DOHH2 (cell line): ENCODE measurements at regions not wholly inside any gene's neighbourhood (a gene's known extent, or its start where the extent isn't known, plus 50 kb on each side); places are given as distances from the start of the nearest gene placed in this dataset.
"Not testable (repeated sequence)": the region's sequence is repeated elsewhere in the genome, so short reads cannot be mapped to it uniquely, and the experiment has no call there.

ENCODE experiments used
- H3F3A ChIP-seq: fragments of 200-600 bp; sonication (generic), shearing (Covaris generic); 2 replicates; pipeline ENCODE4 v1.6.0; 2016; ENCODE audit warnings: antibody characterized with exemption, mild to moderate bottlenecking; ENCODE audit not compliant: control insufficient read depth, insufficient read depth
- H3K27ac ChIP-seq: fragments of 200-600 bp; sonication (generic); 2 replicates; pipeline ENCODE4 v1.5.1; 2014; ENCODE audit warnings: low read depth, mild to moderate bottlenecking, low read length, moderate library complexity
- H3K27me3 ChIP-seq: fragments of 200-600 bp; sonication (generic); 2 replicates; pipeline ENCODE4 v1.6.1; 2014; ENCODE audit warnings: mild to moderate bottlenecking, low read length, mixed read lengths; ENCODE audit not compliant: control insufficient read depth
- H3K36me3 ChIP-seq: fragments of 200-600 bp; sonication (generic); 2 replicates; pipeline ENCODE4 v1.6.1; 2014; ENCODE audit warnings: mild to moderate bottlenecking, low read length, moderate library complexity, mixed read lengths; ENCODE audit not compliant: control insufficient read depth
- H3K4me1 ChIP-seq: fragments of 200-600 bp; sonication (generic); 2 replicates; pipeline ENCODE4 v1.6.1; 2014; ENCODE audit warnings: mild to moderate bottlenecking, low read length, mixed read lengths; ENCODE audit not compliant: control insufficient read depth
- H3K4me2 ChIP-seq: fragments of 200-600 bp; sonication (generic); 2 replicates; pipeline ENCODE4 v1.6.0; 2014; ENCODE audit warnings: mild to moderate bottlenecking, low read length, moderate library complexity
- H3K4me3 ChIP-seq: fragments of 200-600 bp; sonication (generic); 2 replicates; pipeline ENCODE4 v1.5.1; 2014; ENCODE audit warnings: mild to moderate bottlenecking, low read length, mixed read lengths
- H3K79me2 ChIP-seq: fragments of 200-600 bp; sonication (generic); 2 replicates; pipeline ENCODE4 v1.6.1; 2014; ENCODE audit warnings: mild to moderate bottlenecking, low read length, mixed read lengths; ENCODE audit not compliant: control insufficient read depth
- H3K9me2 ChIP-seq: fragments of 200-600 bp; sonication (generic); replicated peaks from 2 replicates; pipeline ENCODE4 v1.6.1; 2014; ENCODE audit warnings: mild to moderate bottlenecking, low read length, mixed read lengths; ENCODE audit not compliant: control insufficient read depth
- H3K9me3 ChIP-seq: fragments of 200-600 bp; sonication (generic); 2 replicates; pipeline ENCODE4 v1.6.1; 2014; ENCODE audit warnings: antibody characterized with exemption, low read length, mixed read lengths; ENCODE audit not compliant: control insufficient read depth, insufficient read depth
- H4K20me1 ChIP-seq: fragments of 200-600 bp; sonication (generic); 2 replicates; pipeline ENCODE4 v1.6.0; 2014; ENCODE audit warnings: low read depth, mild to moderate bottlenecking, antibody characterized with exemption, low read length, moderate library complexity; ENCODE audit not compliant: control insufficient read depth, insufficient read depth
- CTCF ChIP-seq: fragments of 200-600 bp; sonication (generic); IDR thresholded peaks from one replicate; pipeline ENCODE4 v1.5.1; 2014; ENCODE audit warnings: antibody characterized with exemption, mild to moderate bottlenecking, low read depth, low read length; ENCODE audit not compliant: poor library complexity, severe bottlenecking
- EZH2phosphoT487 ChIP-seq: fragments of 200-600 bp; sonication (generic); IDR thresholded peaks from 2 replicates; pipeline ENCODE4 v1.6.1; 2017; ENCODE audit warnings: borderline replicate concordance, mild to moderate bottlenecking, antibody characterized with exemption, low read length, moderate library complexity, mixed read lengths

- Histone ChIP-seq H3K4me3 (no peak overlapping the region), H3K27me3 (no peaks in the 10 kb centered on the region), H4K20me1 (no peaks in the 10 kb centered on the region), H3K9me3 (no peaks in the 10 kb centered on the region), H3K4me2 (no peak overlapping the region), H3K4me1 (no peaks in the 10 kb centered on the region), H3K27ac (no peak overlapping the region), H3K9me2 (no peaks in the 10 kb centered on the region), H3K36me3 (no peaks in the 10 kb centered on the region), H3K79me2 (no peaks in the 10 kb centered on the region), H3F3A (no peaks in the 10 kb centered on the region)
- TF ChIP-seq EZH2phosphoT487 (no peak), CTCF (peak; percentile 16)
These were observed 379.3 kb upstream of the SGCG start for GRCh38 chr13:22801402-22802003.

- no peak for TF ChIP-seq EZH2phosphoT487
- TF ChIP-seq CTCF = no peak
- no peak overlapping the region for H3K4me3 ChIP-seq
- no peak overlapping the region for H3K27ac ChIP-seq
These were observed 368.0 kb upstream of the SGCG start for GRCh38 chr13:22812793-22813192.

GRCh38 chr13:22813531-22814377, 367.0 kb upstream of the SGCG start:
- H3K79me2 ChIP-seq, H3K9me2 ChIP-seq, H4K20me1 ChIP-seq, H3F3A ChIP-seq, H3K27ac ChIP-seq, H3K9me3 ChIP-seq, H3K4me2 ChIP-seq, H3K36me3 ChIP-seq, H3K4me3 ChIP-seq, H3K27me3 ChIP-seq, H3K4me1 ChIP-seq: not testable (repeated sequence)

More at GRCh38 chr13:22812793-22813192, 368.0 kb upstream of the SGCG start:
- Histone ChIP-seq H3K27me3 (0 out of 2 replicates have a peak, but pooled peaks cover 4% of the 10 kb centered on the region), H3K36me3 (no peaks in the 10 kb centered on the region), H4K20me1 (no peaks in the 10 kb centered on the region), H3K79me2 (no peaks in the 10 kb centered on the region), H3K4me1 (no peaks in the 10 kb centered on the region), H3F3A (no peaks in the 10 kb centered on the region), H3K9me3 (no peaks in the 10 kb centered on the region), H3K9me2 (no peaks in the 10 kb centered on the region), H3K4me2 (no peak overlapping the region)

- not testable (repeated sequence) for H3K27me3 ChIP-seq, H3K4me1 ChIP-seq, H3K4me3 ChIP-seq, H3K79me2 ChIP-seq, H4K20me1 ChIP-seq, H3K36me3 ChIP-seq, H3K9me3 ChIP-seq, H3K27ac ChIP-seq, H3K9me2 ChIP-seq, H3F3A ChIP-seq, H3K4me2 ChIP-seq
These were observed 366.3 kb upstream of the SGCG start for GRCh38 chr13:22814433-22814832.
